ENCODE measurements at regions not wholly inside any gene's neighbourhood (a gene's known extent, or its start where the extent isn't known, plus 50 kb on each side); places are given as distances from the start of the nearest gene placed in this dataset.

DNA sequence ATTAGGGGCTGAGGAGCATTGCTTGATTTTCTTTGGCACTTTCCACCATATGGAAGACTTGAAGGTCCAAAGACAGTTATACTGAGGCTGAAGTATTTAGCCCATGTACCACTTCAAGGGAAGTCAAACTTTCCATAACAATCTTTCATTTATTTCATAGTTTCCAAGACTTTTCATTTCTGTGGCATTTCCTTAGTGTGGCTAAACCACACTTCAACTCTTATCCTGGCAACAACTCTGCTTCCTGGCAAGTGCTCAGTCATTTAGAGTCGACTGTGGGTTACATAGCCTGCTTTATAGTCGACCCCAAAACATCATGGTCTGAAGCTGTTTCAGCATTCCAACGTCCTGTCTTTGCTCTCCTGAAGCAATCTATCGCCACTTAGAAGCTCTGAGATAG lies 343.0 kb upstream of the SEMA3D start:
- DNase-seq (ENCODE audit: low spot score): no peak
- TF ChIP-seq, protein P1, sequence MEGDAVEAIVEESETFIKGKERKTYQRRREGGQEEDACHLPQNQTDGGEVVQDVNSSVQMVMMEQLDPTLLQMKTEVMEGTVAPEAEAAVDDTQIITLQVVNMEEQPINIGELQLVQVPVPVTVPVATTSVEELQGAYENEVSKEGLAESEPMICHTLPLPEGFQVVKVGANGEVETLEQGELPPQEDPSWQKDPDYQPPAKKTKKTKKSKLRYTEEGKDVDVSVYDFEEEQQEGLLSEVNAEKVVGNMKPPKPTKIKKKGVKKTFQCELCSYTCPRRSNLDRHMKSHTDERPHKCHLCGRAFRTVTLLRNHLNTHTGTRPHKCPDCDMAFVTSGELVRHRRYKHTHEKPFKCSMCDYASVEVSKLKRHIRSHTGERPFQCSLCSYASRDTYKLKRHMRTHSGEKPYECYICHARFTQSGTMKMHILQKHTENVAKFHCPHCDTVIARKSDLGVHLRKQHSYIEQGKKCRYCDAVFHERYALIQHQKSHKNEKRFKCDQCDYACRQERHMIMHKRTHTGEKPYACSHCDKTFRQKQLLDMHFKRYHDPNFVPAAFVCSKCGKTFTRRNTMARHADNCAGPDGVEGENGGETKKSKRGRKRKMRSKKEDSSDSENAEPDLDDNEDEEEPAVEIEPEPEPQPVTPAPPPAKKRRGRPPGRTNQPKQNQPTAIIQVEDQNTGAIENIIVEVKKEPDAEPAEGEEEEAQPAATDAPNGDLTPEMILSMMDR (IDR thresholded peaks at IDR 0.05; ENCODE audit: extremely low read depth, missing control alignments): no peak

DNA sequence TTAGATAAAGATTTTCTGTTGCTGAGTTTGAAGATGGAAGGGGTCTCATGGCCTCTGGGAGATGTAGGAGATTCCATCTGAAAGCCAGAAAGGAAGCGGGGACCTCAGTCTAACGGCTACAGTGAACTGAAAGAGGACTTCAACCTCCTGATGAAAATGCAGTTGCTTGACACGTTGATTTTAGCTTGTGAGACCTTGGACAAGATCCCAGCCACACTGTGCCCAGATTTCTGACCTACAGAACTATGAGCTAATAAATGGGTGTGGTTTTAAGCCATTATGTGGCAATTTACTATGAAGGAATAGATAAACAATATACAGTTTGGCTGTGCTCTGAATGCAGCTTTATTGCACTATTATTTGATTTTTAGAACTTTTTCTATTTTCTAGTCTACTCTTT lies 342.3 kb upstream of the SEMA3D start:
- TF ChIP-seq, protein P1 (IDR thresholded peaks at IDR 0.05; ENCODE audit: extremely low read depth, missing control alignments): no peak
- DNase-seq (ENCODE audit: low spot score): no peak

DNA sequence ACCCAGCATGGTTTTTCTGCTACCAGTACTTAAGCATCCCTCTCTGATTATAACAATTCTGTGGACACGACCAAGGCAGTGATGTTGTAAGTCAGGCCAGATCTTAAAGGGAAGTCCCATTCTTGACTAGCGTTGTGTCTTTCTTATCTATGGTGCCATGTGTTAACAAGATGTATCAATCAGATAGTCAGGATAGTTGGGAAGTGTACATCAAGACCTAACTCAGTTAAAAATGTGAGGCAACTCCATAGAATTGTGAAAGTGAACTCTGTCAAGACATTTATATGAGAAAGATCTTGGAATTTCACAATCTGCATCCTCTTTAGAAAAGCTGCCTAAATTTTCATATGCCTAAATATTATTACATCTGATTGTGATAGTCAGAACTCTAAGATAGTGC lies 341.7 kb upstream of the SEMA3D start:
- DNase-seq (ENCODE audit: low spot score): no peak
- TF ChIP-seq, protein P1 (IDR thresholded peaks at IDR 0.05; ENCODE audit: extremely low read depth, missing control alignments): no peak

DNA sequence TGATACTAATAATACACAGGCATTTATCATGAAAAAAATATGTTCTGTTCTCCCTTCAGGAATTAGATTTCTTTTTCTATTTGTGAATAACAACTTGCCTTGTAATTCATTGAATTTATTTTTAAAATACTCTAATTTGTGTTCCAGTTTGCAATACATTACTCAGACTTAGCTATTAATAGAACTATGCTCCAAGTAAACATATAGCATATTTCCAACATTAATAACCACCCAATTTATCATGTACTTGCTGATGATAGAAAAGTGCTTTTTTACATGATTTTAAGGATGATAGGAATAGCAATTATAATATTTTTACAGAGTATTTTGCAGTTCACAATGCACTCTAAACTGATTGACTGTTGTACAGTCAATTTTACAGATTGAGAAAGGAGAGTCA lies 338.8 kb upstream of the SEMA3D start:
- no peak for DNase-seq (ENCODE audit: low spot score)
- TF ChIP-seq, protein P1 (IDR thresholded peaks at IDR 0.05; ENCODE audit: extremely low read depth, missing control alignments): no peak

DNA sequence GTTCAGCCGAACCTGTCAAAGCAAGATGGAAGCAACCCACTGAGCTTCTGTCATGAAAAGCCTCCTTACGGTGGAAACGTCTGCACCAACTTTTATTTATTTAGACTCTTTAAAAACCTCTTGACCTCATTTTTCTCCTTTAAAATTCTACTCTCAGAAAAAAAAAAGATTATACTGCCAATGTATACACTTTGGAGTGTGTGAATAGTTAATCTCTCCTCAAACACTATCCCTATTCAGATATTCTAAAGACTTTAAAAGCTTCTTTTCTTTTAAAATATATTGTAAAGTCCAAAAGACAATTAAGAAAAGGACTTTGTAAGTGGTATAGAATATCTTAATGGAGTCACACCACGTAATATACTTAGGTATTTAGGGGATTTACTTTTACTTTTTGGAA lies 335.2 kb upstream of the SEMA3D start:
- TF ChIP-seq, protein P1 (IDR thresholded peaks at IDR 0.05; ENCODE audit: extremely low read depth, missing control alignments): no peak
- no peak for DNase-seq (ENCODE audit: low spot score)

DNA sequence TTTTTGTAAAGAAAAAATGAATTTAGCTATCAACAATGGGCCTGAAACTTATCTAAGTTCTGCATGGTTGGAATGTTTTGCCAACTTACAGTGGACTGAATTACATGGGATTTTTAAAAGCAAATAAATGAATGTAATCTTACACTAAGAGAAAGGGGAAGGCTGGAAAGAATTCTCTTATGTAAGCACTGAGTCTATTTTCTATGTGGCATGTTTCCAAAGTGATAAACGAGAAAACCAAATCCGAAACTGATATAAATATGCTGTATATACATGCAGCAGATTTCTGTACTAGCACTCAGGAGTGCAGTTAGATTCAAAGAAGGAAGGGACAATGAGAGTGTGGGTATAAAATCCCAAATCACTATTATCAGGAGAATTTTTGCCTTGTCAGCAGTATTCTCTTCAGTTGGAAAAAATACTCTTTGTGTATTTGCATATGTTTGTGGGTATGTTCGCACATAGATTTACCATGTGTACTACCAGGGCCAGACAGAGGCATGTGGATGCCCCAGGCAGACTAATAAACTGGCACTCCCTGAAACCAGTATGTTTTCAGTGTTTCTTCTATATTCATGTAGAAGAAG lies 334.3 kb upstream of the SEMA3D start:
- DNase-seq (ENCODE audit: low spot score): no peak
- TF ChIP-seq, protein P1 (IDR thresholded peaks at IDR 0.05; ENCODE audit: extremely low read depth, missing control alignments): no peak

DNA sequence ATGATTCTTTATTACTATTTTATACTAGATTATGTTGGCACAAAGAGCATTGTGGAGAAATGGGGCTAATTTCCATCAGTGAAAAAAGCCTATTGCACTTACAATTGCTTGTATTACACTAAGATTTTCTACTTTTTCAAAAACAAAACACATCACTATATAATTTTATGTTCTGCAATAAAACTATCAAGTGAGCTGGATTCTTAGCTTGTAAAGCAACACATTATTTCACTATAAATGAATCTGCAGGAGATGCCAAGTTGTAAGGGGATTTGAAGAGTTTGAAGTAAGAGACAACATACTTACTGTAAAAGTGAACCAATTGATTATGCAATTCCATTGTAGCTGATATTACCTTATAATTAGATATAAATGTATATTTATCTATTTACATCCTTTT lies 333.3 kb upstream of the SEMA3D start:
- no peak for DNase-seq (ENCODE audit: low spot score)
- TF ChIP-seq, protein P1 (IDR thresholded peaks at IDR 0.05; ENCODE audit: extremely low read depth, missing control alignments): no peak
